Common myeloid progenitor, CD34-positive (primary cell): ENCODE measurements at regions not wholly inside any gene's neighbourhood (a gene's known extent, or its start where the extent isn't known, plus 50 kb on each side); places are given as distances from the start of the nearest gene placed in this dataset.

Experiments used
- CTCF ChIA-PET: fragments of 350-600 bp; sonication (Branson Sonifier 250); formaldehyde crosslinking; loops from one replicate; lab custom pipeline; 2021; ENCODE audit warnings: antibody characterized with exemption; lab: Charles Lee
- POLR2A ChIA-PET: fragments of 350-600 bp; sonication (Branson Sonifier 250); formaldehyde crosslinking; loops from one replicate; lab custom pipeline; 2021; ENCODE audit warnings: antibody characterized with exemption; lab: Charles Lee
- DNase-seq, 3 donors: peaks; one replicate each; pipeline versions ENCODE4 v3.0.0 to v3.0.0-alpha.2; 2013
- H3K27ac ChIP-seq, 2 experiments: 1 replicate in 1 of 2; 2 replicates in 1 of 2; pipeline ENCODE4 v1.7.0; 2013; ENCODE audit warnings: inconsistent platforms in 2 of 2, low read length in 2 of 2, mild to moderate bottlenecking in 2 of 2, low read depth in 1 of 2, moderate library complexity in 1 of 2; ENCODE audit not compliant: severe bottlenecking in 2 of 2, insufficient read depth in 1 of 2, poor library complexity in 1 of 2
- H3K27me3 ChIP-seq, 5 experiments: replicated peaks in 2 of 5; 1 replicate in 3 of 5; 2 replicates in 2 of 5; pipeline versions ENCODE4 v1.6.1 to v1.7.0; 2013; ENCODE audit warnings: low read length in 4 of 5, mild to moderate bottlenecking in 2 of 5, moderate library complexity in 2 of 5, inconsistent platforms in 1 of 5; ENCODE audit not compliant: insufficient read depth in 5 of 5, control insufficient read depth in 4 of 5
- H3K36me3 ChIP-seq, 4 experiments: 1 replicate in 2 of 4; 2 replicates in 2 of 4; pipeline versions ENCODE4 v1.6.1 to v1.7.0; 2013; ENCODE audit warnings: low read length in 3 of 4, control low read depth in 1 of 4, mild to moderate bottlenecking in 1 of 4; ENCODE audit not compliant: control insufficient read depth in 4 of 4, insufficient read depth in 4 of 4
- H3K4me1 ChIP-seq, 4 experiments: 1 replicate in 3 of 4; 2 replicates in 1 of 4; pipeline versions ENCODE4 v1.6.1 to v1.7.1; 2013; ENCODE audit warnings: low read length in 3 of 4, mild to moderate bottlenecking in 3 of 4, control low read depth in 1 of 4, inconsistent platforms in 1 of 4, moderate library complexity in 1 of 4; ENCODE audit not compliant: control insufficient read depth in 4 of 4, insufficient read depth in 4 of 4; ENCODE audit errors: control extremely low read depth in 1 of 4
- H3K4me3 ChIP-seq, 7 experiments: 1 replicate in 4 of 7; 2 replicates in 3 of 7; pipeline versions ENCODE4 v1.5.1 to v1.7.0; 2013; ENCODE audit warnings: mild to moderate bottlenecking in 7 of 7, low read length in 6 of 7, moderate library complexity in 6 of 7, inconsistent platforms in 2 of 7, low read depth in 2 of 7, control low read depth in 1 of 7; ENCODE audit not compliant: insufficient read depth in 4 of 7, control insufficient read depth in 1 of 7; ENCODE audit errors: extremely low read depth in 1 of 7
- H3K9me3 ChIP-seq, 5 experiments: 1 replicate in 4 of 5; 2 replicates in 1 of 5; pipeline versions ENCODE4 v1.6.1 to v1.7.1; 2013; ENCODE audit warnings: low read length in 4 of 5, mild to moderate bottlenecking in 2 of 5, inconsistent platforms in 1 of 5, low read depth in 1 of 5, moderate library complexity in 1 of 5; ENCODE audit not compliant: control insufficient read depth in 4 of 5, insufficient read depth in 2 of 5; ENCODE audit errors: control extremely low read depth in 1 of 5
- WGBS: methylation state at CpG from one replicate; pipeline ENCODE4 v1.1.5; 2013; ENCODE audit not compliant: insufficient coverage; 5-methylcytosine and 5-hydroxymethylcytosine counted together

GRCh38 chr9:115391168-115391825 lies 273.3 kb upstream of the TNC start:
- 95% methylated on average over 3 of the region's 4 CpGs for WGBS
- no peaks in the 10 kb centered on the region for H3K27me3 ChIP-seq
- H3K36me3 ChIP-seq = no peaks in the 10 kb centered on the region
- no peak overlapping the region for H3K27ac ChIP-seq
- no peak overlapping the region for H3K4me3 ChIP-seq
- ChIA-PET POLR2A (no interaction called here), CTCF (no interaction called here)
- H3K9me3 ChIP-seq = no peaks in the 10 kb centered on the region
- no peaks in the 10 kb centered on the region for H3K4me1 ChIP-seq
- DNase-seq = no peak

GRCh38 chr9:115393976-115394775 lies 276.2 kb upstream of the TNC start:
- H3K27me3 ChIP-seq = no peaks in the 10 kb centered on the region
- H3K4me3 ChIP-seq = no peak overlapping the region
- POLR2A ChIA-PET = no interaction called here
- H3K36me3 ChIP-seq = no peaks in the 10 kb centered on the region
- CTCF ChIA-PET = interaction anchor here (1.0 kb wide), 1 partner anchor 14 kb away, joined by 4 read pairs; no protein-coding TSS in a partner anchor
- no peak overlapping the region for H3K27ac ChIP-seq
- H3K9me3 ChIP-seq = no peaks in the 10 kb centered on the region
- no peaks in the 10 kb centered on the region for H3K4me1 ChIP-seq
- 88% methylated on average over 4 of the region's 7 CpGs for WGBS
- DNase-seq = no peak

DNA sequence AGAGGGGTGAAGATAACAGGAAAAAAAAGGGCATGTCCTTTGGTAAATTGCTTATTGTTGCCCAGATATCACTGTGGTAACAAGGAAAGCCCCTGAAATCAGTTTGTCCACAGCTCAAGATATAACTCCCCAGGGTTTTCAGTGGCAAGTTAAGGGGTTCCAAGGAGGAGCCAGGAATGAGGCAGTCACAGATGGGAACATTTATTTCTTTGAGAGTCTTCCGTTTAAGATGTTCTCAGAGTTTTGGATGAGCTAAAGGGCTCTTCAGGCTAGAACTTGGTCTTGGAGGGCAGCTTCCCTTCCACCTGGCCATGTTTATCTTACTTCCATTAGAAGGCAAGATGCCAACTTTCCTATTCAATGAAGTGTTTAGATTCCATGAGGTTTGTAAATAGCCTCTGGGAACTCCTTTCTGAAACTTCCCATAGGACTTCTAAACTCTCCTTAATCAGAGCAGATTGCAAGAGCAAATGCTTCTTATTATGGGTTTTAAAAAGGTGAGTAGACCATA lies 277.6 kb upstream of the TNC start:
- Histone ChIP-seq H3K4me3 (no peak overlapping the region), H3K27me3 (no peaks in the 10 kb centered on the region), H3K9me3 (no peaks in the 10 kb centered on the region), H3K4me1 (no peaks in the 10 kb centered on the region), H3K36me3 (no peaks in the 10 kb centered on the region), H3K27ac (no peak overlapping the region)
- DNase-seq = no peak
- POLR2A ChIA-PET = no interaction called here
- 100% methylated on average over 1 of the region's 1 CpG for WGBS
- CTCF ChIA-PET = no interaction called here

DNA sequence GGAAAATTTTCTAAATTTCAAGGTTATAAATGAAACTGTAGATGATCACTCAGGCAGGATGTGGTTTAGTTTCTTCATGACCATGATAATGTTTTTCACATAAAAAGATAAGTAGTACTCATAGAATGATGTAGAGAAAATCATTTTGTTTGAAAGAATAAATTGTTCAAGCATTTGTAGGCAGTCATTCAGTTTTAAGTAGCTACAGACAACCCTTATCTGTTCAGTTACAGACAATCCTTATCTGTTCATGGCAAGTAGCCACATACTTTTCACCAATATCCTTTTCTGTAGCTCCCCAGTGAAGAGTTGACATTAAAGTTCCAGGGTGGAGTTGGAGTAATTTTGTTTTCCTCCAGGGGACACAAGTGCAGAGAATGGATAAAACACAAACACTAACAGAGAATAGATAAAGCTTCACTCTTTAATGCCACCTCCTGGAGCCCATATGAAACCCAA lies 278.1 kb upstream of the TNC start:
- H3K27me3 ChIP-seq = no peaks in the 10 kb centered on the region
- H3K4me1 ChIP-seq = no peaks in the 10 kb centered on the region
- no peak overlapping the region for H3K27ac ChIP-seq
- no peaks in the 10 kb centered on the region for H3K36me3 ChIP-seq
- H3K9me3 ChIP-seq = no peaks in the 10 kb centered on the region
- CTCF ChIA-PET = no interaction called here
- POLR2A ChIA-PET = no interaction called here
- H3K4me3 ChIP-seq = no peak overlapping the region
- peak; percentile 2 to 14 (median 3) for DNase-seq

GRCh38 chr9:115397591-115398312 lies 279.8 kb upstream of the TNC start:
- ChIA-PET CTCF (no interaction called here), POLR2A (no interaction called here)
- WGBS = 89% methylated on average over 1 of the region's 4 CpGs
- H3K27me3 ChIP-seq = no peaks in the 10 kb centered on the region
- no peak for DNase-seq
- H3K4me1 ChIP-seq = no peaks in the 10 kb centered on the region
- no peak overlapping the region for H3K27ac ChIP-seq
- no peaks in the 10 kb centered on the region for H3K9me3 ChIP-seq
- no peaks in the 10 kb centered on the region for H3K36me3 ChIP-seq
- no peak overlapping the region for H3K4me3 ChIP-seq

DNA sequence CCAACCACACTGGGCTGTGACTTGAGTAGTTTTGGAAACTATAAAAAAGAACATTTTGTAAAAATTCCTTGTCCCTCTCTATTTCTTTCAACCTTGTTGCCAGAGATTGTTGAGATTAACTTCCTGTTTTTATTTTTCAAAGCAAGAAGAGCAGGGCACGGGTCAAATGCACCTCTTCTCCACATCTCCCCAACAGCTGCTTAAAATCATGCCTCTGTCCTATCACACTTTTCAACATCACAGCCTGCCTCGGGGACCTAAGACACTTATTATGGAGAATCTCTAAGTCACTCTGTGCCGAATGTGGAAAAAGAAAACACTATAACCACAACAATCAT lies 280.3 kb upstream of the TNC start:
- Histone ChIP-seq H3K4me3 (no peak overlapping the region), H3K4me1 (no peaks in the 10 kb centered on the region), H3K9me3 (no peaks in the 10 kb centered on the region), H3K27ac (no peak overlapping the region), H3K36me3 (no peaks in the 10 kb centered on the region), H3K27me3 (no peaks in the 10 kb centered on the region)
- no peak for DNase-seq
- POLR2A ChIA-PET = no interaction called here
- 94% methylated on average over 2 of the region's 3 CpGs for WGBS
- CTCF ChIA-PET = no interaction called here

GRCh38 chr9:115398996-115399395 lies 281.0 kb upstream of the TNC start:
- H3K36me3 ChIP-seq = no peaks in the 10 kb centered on the region
- ChIA-PET POLR2A (no interaction called here), CTCF (no interaction called here)
- H3K4me1 ChIP-seq = no peaks in the 10 kb centered on the region
- H3K9me3 ChIP-seq = no peaks in the 10 kb centered on the region
- no CpG with 5 or more reads among the region's 1 CpG for WGBS
- DNase-seq = no peak
- H3K27ac ChIP-seq = no peak overlapping the region
- no peaks in the 10 kb centered on the region for H3K27me3 ChIP-seq
- no peak overlapping the region for H3K4me3 ChIP-seq
